ENCODE measurements at regions not wholly inside any gene's neighbourhood (a gene's known extent, or its start where the extent isn't known, plus 50 kb on each side); places are given as distances from the start of the nearest gene placed in this dataset.
"Not testable (repeated sequence)": the region's sequence is repeated elsewhere in the genome, so short reads cannot be mapped to it uniquely, and the experiment has no call there.

DNA sequence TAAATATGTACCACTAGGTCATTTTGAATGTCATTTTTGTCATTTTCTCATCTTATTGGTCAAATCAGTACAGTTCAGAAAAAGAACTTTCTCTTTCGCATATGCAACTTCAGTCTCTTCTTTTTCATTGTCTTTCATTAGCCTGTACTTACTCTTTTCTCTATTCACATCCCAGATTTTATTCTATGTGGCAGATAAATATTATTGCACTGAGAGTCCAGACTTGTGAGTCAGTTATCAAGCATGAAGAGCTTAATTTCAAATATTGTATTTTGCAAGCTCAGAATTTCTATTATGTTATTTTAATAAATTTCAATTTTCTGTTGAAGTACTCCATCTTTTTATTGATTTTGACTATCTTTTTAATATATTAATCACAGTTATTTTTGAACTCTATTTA, 105.2 kb upstream of the PALMD start:
- DNase-seq, result no peak

DNA sequence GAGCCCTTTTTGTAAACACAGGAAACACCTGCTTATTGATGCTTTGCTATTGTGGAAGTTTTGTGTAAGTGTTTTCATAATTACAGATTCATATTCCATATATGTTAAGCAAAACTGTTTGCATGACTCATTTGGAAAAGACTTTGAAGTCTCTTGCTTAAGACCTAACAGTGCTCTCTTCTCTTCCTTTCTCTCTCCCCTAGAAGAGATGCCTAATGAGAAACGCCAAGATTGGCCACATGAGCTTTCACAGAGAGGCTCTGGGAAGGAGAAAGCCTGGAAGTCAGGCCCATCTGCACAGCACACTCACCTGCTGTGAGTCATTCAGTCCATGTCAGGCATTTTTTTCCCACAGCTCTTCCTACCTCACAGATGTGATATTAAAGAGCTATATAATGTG, 101.6 kb upstream of the PALMD start:
- peak; percentile 23 for DNase-seq

DNA sequence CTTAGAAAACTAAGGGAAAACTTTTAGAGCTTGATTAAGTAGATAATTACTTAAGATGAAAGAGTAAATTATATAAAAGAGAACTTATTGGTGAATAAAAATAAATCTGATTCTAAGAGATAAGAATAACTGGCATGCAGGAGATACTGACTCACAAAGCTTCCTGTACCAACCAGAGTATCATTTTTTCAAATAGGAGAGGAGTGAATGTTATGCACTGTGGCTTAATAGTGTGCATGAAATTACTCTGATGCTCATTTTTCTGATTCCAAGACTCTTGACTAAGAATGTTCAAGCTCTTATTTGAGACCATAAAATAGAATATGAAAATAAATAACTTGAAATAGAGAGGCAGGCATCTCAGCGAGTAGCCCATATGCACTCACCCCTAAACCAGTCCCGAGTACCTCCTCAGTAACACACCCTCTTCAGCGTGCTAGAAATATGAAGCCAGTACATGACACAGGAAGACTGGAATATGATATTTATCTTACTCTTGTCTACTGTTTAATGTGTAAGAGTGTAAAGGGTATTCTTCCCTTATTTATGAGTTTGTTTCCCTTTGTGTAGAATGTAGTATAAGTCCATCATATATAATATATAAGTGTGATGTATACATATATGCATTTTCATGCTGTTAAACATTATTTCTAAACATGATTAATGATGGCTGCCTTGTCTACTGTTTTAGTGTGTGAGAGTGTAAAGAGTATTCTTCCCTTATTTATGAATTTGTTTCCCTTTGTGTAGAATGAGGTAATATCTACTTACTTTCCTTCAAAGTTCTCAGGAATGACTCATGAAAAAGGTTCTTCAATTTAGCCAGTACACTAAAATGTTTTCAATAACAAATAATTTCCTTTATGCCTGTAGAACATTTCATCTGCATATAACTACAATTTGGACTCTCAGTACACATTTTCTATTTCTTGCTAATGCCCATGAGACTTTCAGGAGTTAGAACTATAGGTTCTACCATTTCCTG, 99.2 kb upstream of the PALMD start:
- no peak for DNase-seq

DNA sequence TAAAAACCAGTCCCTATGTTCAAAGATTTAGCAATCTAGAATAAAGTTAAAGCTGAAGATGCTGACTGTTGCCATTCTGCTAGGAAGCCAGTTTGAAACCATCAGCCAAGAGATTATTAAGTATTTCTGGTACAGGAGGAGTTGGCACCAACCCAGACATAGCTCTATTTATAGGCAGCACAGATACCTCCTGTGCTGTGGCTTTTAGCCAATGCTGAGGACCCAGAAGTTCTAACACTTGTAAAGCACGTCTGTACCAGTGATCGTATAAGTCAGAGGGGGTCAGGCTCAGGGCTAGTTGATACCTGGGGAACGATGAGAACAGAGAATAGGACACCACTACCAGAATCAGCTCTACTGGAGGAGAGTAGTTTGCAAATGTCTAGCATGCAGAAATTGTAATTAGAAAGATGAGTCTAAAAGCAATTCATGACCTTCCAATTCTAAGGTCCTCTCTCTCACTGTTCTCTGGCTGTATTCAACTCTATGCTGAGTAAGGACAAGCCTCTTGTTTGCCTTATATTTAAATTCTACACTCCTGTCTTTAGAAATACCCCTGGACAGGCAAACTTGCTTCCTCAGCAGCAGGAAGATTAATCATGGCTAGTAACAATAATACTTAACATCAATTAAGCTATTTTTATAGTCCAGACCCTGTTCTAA, 96.8 kb upstream of the PALMD start:
- no peak for DNase-seq

DNA sequence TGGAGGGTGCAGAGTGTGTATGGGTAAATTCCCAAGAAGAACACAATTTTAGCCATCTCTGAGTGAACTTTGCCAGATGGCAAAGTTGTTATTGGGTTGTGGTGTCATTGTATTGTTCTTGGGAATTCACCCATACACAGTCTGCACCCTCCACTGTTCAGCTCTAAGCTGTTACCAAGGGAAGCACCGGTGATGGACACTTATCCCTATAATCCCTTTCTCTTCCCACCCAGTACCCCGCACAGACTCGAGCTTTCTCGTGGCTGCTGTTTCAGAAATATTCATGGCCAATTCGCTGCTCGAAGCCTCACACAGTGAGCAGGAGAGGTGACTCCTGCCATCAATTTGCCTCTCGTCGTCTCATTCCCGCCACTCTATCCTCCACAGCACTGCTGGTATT, 95.7 kb upstream of the PALMD start:
- DNase-seq, result peak; percentile 35

DNA sequence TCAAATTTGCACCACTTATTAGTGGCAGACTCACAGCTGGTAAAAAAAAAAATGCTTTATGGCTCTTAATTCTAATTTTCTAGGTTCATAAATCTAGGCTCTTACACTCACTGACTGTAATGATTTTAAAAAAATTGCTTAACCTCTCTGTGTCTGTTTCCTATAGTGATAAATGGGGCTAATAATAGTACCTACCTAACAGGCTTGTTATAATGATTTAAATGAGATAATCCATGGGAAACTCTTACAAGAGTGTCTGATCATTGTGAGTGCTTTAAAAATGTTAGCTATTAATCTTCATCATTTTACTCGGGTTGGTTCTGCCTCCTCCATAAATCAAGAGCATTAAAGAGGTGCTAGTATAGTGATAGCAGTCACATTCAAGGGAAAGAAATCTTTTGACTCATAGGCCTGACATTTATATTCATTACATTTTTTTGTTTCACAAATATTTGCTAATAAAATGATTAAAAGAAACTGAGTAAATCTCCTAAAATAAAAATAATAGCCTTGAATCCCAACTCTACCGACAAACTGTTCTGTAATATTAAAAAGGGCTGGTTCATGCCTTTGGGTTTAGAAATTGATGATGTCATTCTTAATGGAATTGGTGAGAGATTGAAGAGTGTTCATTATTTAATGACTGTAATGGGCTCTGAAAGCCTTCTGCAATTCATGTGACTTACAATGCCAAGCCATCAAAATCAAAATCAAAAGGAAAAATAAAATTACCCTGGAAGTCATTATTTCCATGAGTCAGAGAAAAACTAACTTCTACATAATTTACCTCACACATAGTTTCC, 93.9 kb upstream of the PALMD start:
- DNase-seq, result no peak

DNA sequence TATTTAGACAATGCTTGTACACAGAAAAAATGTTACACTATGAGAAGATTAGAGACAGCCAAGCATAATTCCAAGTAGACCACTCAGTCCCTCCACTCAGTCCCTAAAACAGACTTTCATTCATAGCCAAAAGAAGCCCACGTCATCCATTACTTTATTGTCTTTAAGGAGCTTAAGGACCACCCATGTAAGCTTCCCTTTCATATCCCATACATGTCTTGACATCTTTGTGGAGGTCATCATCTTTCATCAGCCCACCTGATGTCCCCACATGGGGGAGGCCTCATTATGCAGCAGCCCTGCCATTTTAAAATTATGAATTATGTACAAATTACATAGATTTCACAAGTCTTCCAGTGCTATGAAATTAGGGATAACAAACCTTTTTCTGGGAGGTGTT, 92.6 kb upstream of the PALMD start:
- DNase-seq, result no peak

DNA sequence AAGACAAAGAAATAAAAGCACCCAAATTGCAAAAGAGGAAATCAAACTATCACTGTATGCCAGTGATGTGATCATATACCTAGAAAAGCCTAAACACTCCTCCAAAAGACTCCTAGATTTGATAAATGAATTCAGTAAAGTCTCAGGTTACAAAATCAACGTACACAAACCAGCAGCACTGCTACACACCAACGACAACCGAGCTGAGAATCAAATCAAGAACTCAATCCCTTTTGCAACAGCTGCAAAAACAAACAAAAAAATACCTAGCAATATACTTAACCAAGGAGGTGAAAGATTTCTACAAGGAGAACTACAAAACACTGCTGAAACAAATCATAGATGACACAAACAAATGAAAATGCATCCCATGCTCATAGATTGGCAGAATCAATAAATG, 92.1 kb upstream of the PALMD start:
- DNase-seq, result not testable (repeated sequence)

DNA sequence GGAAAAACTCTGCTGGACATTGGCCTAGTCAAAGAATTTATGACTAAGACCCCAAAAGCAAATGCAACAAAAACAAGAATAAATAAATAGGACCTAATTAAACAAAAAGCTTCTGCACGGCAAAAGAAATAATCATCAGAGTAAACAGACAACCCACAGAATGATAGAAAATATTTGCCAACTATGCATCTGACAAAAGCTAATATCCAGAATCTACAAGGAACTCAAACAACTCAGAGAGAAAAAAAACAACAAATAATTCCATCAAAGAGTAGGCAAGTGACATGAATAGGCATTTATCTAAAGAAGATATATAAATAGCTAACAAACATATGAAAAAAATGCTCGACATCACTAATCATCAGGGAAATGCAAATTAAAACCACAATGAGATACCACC, 91.2 kb upstream of the PALMD start:
- DNase-seq, result no peak

DNA sequence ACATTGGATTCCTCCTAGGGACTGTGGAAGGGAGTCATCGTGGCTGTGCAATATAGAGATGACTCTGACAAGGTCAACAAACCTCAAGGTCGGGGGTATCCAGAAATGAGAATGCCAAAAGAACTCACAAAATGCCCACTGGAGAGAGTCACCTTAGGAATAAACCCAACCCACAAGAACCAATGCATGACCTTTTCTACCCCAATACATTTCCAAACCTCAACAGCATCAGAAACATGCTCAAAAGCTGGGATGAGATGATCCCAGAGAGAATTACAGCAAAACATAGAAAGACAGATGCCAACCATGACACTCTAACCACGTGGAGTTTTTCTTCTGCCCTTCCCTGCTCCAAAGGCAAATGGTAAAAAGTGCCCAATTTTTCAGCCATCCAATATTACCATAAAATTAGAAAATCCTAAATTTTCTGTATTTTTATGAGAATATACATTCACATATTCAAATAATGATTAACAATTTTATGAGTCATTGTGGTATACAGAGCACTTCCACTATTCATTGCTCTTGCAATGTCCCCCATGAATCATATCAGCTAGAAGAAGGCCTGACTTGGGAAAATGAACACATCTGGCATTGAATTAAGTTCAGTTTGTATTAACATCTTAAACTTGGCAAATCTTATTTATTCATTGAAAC, 88.2 kb upstream of the PALMD start:
- no peak for DNase-seq

DNA sequence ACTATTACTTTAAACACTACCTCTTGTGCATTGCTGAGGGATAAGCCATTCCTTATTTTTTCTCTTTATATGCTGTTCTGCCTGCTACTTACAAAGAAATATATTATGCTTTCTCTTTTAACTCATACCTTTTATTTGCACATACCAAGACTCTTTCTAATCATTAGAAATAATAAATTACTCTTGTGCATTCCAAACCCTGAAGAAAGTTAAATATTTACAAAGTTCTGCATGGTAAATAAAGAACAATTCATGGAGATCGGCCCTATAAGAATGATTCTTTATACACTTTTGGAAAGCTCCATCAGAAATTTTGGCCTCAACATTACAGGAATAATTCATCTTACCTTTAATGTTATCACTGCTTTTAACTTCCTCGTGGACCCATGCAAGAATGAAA, 86.7 kb upstream of the PALMD start:
- no peak for DNase-seq

DNA sequence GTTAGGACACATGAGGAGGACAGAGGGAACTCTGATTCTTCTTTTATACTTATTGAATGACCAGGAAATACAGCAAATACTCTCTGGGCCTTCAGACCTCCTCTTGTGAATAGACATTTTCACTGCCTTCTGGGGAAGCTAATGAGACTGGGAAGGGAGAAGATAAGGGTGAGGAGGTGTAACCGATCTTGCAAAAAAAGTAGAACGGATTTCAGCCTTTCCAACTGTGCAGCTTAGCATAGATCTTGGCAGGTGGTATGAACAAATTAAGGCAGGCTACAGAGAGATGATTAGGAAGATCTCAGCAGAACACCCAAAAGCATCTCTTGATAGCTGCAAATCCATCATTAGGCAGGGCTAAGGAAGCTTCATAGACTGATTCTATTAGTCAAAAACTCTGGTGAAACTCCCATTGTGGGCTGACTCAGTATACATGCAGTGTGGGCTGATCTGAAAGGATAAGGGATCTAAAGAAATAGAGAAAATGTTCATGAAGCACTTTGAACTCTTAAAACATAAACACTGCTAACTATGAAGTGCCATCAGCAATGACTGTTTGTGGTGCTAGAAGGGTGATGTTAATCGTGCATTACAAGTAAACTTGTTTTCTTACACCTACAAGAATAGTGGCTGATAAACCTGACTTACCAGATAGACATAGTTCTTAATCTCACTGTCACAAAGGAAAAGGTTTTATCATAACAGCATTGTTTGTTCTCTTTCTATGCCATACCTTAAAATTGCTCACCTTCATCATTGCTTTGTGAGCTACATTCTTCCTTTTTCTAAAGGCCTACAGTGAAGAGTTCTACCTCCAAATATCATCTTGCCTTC, 85.5 kb upstream of the PALMD start:
- DNase-seq, result no peak

DNA sequence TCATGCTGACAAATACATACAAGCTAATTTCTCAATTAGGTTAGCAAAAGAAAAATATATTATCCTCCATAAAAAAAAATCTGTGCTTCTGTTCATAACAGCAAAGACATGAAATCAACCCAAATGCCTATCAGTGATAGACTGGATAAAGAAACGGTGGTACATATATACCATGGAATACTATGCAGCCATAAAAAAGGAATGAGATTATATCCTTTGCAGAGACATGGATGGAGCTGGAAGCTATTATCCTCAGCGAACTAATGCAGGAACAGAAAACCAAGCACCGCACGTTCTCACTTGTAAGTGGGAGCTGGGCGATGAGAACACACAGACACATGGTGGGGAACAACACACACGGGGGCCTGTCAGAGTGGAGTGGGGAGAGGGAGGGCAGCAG, 84.0 kb upstream of the PALMD start:
- DNase-seq, result no peak

DNA sequence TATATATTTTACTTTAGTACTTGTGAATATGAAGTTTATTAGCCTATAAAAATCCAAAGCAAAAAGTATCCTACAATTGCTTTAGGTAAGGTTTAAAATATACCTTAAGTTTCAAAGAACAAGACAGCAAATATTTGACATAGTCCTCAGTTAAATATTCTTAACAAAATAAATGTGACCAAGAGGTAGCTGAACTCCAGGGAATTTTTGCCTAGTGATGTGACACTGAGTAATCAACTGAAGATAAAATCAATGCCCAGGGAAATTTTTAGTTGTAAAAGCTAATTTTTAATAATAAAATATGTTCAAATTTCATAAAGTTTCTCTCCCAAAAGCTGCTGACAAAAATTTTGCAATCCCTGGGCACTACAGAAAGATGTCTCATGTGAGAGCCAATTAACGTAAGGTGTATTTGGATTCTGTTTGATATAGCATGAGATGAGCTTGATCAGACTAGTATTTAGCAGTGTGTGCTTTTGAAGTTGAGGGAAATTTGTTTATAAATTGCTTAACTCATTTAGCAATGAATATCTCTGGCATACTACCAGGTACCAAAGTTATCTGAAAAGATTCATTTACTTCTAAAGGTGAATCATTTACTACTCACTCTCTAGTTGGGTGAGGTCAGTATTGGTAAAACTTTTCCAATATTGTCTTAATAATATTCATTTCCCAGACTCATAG, 80.2 kb upstream of the PALMD start:
- DNase-seq, result no peak

DNA sequence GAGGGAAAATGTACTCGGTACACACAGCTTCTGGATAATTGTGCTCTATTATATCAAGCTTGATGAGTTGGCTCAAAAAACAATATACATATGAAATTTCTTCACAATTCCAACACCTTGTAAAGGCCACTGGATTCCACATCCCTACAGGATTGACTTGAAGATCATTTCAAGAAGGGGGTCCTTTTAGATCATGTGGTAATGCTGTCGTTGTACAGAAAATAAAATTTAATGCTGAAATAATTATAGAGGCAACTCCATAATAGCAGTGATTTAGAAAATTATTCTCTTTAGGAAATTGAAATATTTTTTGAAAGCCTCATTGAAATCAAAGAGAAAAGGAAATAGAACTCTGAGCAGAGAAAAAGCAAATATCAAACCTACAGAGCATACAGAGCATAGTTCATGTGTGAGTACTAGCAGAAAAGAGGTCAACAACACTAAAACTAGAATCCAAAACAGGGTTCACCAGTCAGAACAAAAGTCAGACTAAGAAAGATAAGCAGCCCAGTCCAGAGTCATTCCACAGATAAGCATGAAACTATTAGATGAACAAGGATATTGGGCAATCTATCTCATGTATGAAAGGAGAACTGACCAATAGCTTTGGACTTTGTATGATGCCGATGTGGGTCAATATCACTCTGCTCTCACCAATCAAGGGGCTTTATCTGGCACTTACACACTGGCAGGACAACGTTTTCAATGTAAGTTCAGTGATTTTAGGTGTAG, 79.5 kb upstream of the PALMD start:
- DNase-seq, result no peak

DNA sequence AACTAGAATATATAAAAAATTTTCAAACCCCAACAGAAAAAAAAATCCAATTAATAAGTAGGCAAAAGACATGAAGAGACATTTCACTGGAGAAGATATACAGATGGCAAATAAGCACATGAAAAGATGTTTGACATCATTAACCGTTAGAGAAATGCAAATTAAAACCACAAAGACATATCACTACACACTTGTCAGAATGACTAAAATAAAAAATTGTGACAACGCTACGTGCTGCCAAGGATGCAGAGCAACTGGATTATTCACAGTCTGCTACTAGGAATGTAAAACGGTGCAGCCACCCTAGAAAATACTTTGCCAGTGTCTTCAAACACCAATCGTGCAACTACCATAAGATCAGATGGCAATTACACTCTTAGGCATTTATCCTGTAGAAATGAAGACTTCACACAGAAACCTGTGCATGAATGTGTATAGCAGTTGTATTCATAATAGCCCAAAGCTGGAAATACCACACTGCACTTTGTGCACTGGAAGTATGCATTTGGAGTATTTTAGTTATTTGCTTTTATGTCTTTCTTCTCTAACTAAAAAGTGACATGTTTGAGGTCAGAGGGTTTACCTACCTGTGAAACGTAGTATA, 75.3 kb upstream of the PALMD start:
- no peak for DNase-seq

DNA sequence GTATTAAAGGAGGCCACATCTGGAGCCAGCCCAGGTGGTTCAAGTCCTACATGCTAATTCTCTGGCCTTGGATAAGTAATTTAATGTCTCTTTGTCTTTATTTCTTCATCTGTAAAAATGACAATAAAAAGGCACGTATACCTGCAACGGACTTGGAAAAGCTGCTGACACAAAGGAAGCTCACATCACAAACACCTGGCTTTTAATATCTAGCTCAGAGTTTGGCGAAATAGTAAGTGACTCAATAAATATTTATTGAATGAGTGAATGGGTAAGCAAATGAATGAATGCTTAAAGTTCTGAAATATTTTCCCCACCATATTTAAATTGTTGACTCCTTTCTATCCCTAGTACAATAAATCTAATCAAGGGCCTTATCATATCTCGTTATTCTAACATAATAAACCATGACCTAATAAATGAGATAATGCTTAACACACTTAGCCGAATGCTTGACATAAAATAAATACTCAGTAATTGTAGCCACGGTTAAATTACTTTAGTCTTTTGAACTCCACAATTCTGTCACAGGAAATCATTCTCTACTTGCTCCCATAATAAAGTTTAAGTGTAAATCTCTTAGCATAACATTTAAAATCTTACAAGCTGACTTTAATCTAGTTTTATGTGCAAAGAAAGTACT, 74.7 kb upstream of the PALMD start:
- no peak for DNase-seq

DNA sequence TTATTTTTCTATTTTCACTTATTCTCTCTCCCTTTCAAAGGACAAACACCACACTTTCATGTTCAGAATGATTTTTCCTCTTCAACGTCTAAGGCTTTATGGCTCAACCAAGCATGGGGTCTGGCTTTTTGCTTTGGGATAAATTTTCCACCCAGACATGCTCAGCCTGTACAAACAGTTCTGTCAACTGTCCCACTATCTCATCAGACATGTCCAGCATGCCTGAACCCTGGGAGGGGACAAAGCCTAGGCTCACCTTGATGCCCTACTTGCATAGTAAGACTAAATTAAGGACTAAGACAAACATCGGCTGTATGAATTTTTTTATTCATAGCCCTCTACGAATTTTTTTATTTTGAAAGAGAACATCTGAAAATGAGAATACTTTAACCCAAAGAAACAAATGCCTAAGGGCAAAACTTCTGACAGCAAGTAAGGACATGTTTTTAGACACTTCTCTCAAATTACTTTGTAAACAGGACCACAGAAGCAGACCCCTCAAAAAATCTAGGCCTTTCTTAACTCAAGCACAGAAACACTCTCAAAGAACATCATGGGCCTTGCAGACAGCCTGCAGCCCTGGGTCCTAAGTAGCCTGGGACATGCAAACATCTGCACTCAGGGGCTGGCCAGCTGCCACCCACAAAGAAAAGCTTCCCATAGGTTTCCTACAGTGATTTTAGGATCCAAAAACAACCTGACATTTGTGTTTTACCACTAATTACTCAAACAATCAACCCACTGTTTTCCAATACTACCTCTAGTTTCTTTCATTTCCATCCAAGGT, 72.3 kb upstream of the PALMD start:
- no peak for DNase-seq

DNA sequence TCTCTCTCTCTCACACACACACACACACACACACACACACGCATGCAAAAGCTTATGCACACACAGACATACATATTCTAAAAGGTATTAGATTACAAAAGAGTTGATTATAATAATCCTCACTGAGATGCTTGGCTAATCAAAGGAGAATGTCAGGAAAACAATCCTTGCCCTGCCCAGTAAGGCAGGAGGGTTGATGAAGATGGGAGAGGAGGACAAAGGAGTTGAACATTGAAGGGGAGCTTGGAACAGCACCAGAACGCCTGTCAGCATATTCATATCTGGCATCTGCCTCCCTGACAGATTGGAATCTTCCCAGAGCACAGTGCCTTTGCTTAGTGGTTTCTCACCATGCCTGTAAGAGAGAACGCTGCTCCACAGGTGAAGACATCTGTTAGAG, 68.6 kb upstream of the PALMD start:
- DNase-seq, result peak; percentile 8

Data from eye (tissue), 1 donor.